Upper lobe of left lung (tissue), 4 donors: ENCODE measurements at regions not wholly inside any gene's neighbourhood (a gene's known extent, or its start where the extent isn't known, plus 50 kb on each side); places are given as distances from the start of the nearest gene placed in this dataset.

Experiments
- POLR2A ChIP-seq, 4 donors: fragments of 450-650 bp; IDR thresholded peaks; one replicate each; pipeline ENCODE4 v1.5.1; 2016 to 2017; ENCODE audit warnings: antibody characterized with exemption in 4 of 4, mild to moderate bottlenecking in 2 of 4
- TF ChIP-seq, protein P1 (sequence below), 6 experiments: fragments of 450-650 bp in 4 of 6; fragments of 200-600 bp in 2 of 6; sonication (generic) in 2 of 6; IDR thresholded peaks; one replicate each; pipeline ENCODE4 v1.5.1; 2016 to 2019; ENCODE audit warnings: antibody characterized with exemption in 6 of 6

GRCh38 chr10:46227936-46228562 lies 58.7 kb upstream of the ANTXRL start:
- TF ChIP-seq, protein P1, sequence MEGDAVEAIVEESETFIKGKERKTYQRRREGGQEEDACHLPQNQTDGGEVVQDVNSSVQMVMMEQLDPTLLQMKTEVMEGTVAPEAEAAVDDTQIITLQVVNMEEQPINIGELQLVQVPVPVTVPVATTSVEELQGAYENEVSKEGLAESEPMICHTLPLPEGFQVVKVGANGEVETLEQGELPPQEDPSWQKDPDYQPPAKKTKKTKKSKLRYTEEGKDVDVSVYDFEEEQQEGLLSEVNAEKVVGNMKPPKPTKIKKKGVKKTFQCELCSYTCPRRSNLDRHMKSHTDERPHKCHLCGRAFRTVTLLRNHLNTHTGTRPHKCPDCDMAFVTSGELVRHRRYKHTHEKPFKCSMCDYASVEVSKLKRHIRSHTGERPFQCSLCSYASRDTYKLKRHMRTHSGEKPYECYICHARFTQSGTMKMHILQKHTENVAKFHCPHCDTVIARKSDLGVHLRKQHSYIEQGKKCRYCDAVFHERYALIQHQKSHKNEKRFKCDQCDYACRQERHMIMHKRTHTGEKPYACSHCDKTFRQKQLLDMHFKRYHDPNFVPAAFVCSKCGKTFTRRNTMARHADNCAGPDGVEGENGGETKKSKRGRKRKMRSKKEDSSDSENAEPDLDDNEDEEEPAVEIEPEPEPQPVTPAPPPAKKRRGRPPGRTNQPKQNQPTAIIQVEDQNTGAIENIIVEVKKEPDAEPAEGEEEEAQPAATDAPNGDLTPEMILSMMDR (IDR thresholded peaks at IDR 0.05): no peak
- no peak for TF ChIP-seq POLR2A (IDR thresholded peaks at IDR 0.05)
